ENCODE measurements at regions not wholly inside any gene's neighbourhood (a gene's known extent, or its start where the extent isn't known, plus 50 kb on each side); places are given as distances from the start of the nearest gene placed in this dataset.

DNA sequence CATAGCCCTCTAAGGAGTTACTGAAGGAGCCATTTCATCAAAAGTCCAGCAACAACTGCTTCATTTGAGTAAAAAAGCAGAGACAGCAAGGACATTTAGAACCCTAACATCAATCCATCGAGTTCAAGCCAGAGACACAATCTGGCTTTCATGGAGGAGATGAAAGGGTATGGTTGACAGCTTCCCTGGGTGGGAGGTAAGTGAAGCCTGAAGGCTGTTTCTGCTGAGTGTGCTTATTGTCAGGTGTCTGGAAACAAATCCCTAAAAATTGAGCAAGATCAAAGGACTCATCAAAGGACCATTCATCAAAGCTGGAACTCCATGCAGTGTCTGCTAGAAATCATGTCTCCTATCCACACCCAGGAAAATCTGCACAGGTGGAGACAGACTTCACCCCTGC, 104.4 kb upstream of the CCDC196 start:
- no peak for DNase-seq

DNA sequence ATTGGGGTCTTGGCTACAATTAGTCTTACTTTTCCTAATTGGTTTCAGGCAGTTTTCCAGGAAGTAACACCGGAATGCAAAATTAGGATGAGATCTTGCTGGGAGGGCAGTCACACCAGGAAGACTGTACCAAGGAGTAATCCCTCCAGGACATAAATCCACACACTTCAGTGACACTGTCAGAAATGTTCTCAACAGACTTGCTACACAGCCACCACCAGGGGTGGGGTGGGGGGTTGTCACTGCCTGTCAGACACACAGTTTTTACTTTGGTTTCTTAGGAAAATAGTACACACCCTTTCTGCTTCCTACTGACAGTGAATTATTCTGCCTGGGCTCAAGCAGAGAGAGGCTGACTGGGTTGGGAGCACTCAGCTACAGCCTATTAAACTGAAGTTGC, 102.9 kb upstream of the CCDC196 start:
- no peak for DNase-seq

DNA sequence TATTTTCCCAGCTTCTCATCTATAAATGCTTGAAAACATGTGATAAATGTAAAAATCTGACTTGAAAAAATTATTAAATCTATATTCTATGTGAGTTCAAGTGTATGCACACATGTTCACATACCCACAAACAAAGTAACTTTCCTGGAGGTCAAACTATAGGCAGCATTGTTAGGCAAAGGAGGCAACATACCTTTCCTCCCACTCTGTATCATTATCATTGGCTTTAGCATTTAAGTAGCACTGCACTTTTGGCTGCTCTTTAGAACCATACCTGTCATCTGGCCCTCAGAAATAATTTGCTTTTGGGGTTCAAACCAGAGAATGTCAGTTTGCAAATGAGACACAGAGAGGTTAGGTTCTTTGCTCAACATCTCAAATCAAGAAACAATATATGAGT, 102.4 kb upstream of the CCDC196 start:
- no peak for DNase-seq

DNA sequence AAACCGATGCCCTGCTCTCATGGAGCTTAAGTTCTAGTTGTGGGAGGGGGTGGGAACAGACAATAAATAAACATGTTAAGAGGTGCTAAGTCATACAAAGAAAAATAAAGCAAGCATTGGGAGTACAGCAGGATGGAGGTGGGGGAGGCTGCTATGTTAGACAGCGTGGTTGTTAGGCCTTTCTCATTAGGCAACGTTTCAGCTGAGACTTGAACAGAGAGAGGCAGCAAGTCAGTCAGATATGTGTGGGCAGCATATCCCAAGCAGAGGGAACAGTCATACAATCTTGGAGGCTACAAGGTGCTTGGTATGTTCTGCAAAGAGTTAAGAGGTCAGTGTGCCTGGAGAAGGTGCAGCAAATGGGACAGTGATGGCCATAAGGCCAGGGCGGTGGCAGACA, 97.7 kb upstream of the CCDC196 start:
- DNase-seq: no peak

DNA sequence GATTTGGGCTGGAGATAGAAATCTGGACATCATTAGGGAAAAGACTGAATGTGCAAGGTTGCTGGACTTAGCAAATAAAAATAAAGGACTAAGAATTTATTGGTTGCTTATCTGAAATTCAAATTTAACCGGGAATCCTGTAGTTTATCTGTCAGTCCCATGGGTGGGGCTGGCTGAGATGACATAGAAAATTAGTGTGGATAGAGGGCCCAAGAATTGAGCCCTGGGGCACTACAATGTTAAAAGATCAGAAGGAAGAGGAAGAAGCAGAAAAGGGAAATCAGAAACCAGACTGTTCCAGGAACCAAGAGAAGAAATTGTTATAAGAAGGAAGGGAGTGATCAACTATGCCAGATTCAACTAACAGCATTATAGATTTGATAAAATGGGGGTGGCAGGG, 96.7 kb upstream of the CCDC196 start:
- DNase-seq: no peak

DNA sequence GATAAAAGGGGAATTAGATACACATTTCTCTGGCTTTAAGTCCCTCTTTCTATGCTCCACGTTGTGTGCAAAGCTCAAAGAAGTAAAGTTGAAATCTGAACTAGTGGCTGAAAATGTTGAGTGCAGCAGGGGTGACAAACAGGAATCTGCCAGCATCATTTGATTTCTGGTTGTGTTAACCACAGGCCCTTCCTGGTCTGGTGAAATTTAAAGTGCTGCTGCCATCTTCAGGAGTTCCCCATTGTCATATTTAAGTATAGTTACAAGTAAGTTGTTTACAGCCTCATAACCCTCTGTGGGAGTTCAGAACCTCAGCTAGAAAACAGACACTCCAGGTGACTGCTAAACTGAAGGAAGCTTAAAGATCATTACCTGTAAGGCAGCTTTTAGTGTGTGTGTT, 90.9 kb upstream of the CCDC196 start:
- peak; percentile 31 for DNase-seq

DNA sequence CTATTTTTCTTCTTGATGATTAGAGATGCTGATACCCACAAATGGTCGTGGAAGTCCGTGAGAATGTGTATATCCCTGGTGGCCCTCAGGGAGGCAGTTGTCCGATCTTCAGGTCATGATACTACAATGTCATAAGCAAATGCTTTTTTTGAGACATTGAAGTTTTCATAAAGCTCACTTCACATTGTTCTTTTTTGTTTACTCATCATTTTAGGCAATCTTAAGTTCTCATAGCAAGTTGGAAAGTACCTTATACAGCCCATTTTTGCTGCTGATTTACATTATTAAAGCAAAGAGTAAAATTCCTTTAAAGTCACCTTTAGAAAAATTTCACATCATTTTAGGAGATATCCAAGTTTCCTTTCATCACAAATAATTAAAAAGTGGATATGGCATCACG, 90.0 kb upstream of the CCDC196 start:
- no peak for DNase-seq

DNA sequence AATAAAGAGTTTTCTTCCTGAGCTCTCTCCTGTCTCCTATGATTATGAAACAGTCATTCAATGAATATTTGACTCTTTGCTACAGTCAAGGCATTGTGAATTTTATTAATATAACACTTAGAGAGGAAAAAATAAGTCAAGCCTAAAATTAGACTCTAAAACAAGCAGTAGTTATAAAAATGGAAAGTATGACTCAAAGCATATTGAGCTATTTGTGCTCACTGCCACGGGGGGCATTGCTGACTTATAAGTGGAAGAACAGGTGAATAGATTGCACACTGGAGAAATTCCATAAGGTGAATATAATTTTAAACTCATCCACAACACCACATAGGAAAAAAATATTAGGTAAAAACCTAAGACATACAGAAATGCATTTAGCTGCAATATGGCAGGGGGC, 87.7 kb upstream of the CCDC196 start:
- no peak for DNase-seq

DNA sequence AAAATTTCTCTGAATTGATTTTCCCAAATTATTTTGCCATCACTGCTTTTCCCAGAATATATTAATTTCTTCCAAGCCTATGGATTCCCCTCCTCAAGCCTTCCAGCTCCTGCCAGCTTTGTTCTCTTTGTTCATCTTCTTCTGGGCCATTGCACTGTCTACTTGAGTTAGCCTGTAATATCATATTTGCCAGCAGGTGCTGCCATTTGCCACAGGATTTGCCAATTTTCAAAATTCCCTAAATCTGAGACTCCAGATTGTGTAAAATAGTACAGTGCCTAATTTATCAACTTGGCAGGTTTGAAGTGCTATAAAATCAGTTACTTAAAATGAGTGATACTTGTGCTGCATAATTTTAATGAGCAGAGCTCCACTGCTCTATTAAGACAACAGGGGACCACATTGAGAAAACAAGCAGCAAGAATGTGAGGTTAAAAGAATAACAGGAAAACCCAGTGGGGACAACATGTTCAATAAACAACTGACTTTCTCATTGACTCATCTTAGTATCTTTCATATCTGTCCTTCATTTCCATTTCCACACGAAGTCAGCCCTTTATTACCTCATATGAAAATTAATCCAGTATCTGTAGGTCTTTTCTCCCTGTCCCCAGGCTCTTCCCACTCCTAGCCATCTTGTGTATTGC, 84.6 kb upstream of the CCDC196 start:
- no peak for DNase-seq

DNA sequence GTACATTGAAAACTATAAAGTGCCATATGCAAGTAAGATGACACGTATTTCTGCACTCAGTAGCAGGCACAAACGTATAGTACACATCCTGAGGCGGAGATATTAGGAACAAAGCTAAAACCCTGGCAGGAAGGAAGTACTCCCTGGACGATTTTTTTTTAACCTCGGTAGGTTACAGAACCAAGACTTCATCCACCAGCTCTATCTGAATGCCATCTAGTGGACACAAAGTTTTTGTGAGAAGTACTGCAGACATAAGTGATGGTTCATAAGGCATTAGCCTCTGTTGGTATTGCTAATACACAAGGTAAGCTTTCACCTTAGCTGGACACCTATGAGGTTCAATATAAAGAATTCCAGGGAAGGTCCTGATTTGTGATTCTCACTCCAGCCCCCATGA, 83.0 kb upstream of the CCDC196 start:
- DNase-seq: peak; percentile 54

DNA sequence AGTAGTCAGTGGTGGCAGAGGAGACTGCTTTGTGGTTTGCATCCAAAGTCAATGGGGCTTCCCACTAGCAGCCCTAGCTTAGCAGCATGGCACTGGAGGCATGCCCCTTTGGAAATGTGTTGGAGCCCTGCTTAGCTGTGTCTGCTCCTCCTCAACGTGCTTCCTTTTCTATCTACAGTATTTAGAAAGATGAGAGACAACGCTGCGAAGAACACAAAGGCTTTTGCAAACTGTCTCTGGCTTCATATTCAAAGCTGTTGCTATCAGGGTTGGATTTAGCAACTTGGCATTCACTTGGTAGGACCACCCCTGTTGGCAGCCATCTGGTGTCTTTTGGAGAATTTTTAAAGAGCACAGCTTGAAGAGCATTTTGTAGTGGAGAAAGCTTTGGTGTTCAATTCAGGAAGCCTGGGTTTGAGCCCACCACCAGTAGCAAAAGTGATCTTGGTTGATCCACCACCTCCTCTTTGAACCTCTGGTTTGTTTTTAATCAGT, 82.1 kb upstream of the CCDC196 start:
- DNase-seq: no peak

DNA sequence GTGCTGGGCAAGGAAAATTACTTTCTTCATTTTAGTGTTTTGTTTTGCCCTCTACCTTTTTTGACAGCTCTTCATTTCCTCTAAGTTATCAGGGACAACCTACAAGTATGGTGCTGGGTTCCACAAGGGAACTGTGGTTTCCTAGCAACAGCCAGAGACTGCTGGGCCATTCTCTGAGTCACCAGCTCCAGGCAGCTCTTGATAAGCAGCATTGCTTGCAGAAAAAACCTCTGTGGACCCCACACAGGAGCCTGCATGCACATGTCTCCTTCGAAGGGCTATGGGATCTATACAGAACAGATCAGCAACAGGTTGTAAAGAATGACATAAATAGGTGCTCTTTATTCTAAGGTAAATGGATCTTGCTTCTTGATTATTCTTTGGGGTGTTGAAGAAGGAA, 81.0 kb upstream of the CCDC196 start:
- DNase-seq: peak; percentile 24

DNA sequence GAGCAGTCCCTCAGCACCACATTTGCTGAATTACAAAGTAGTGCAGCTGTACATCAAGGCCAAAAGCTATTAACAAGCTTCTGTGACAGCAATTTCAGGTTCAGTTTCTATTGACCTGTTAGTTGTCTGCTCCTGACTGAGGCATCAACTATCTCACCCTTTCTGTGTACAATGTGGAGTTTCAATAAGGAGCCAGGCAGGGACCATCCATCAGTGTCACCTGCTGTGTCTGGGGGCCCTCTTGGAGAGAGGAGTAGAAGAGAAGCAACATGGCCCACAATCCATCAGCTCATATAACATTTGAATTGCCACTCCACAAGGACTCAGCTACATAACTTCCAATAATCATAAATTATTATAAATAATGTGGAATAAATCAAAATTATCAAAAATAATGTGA, 72.3 kb upstream of the CCDC196 start:
- no peak for DNase-seq

DNA sequence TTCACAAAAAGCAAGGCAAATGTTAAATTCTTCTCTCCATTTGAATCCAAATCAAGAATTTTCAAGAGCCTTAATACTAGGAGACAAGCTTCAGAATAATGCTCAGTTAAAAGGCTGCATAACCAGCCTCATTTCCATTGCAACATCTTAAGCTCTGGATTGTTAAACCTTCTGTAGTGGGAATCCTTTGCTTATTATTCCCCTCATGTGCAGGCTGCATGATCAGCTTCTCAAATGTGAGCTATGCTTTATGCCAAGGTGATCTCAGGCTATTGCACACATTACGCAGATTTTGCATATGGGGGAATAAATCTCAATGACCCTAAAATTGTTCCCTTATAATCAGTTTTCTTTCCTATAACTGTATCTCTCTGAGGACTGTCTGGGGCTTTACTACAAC, 71.7 kb upstream of the CCDC196 start:
- no peak for DNase-seq

DNA sequence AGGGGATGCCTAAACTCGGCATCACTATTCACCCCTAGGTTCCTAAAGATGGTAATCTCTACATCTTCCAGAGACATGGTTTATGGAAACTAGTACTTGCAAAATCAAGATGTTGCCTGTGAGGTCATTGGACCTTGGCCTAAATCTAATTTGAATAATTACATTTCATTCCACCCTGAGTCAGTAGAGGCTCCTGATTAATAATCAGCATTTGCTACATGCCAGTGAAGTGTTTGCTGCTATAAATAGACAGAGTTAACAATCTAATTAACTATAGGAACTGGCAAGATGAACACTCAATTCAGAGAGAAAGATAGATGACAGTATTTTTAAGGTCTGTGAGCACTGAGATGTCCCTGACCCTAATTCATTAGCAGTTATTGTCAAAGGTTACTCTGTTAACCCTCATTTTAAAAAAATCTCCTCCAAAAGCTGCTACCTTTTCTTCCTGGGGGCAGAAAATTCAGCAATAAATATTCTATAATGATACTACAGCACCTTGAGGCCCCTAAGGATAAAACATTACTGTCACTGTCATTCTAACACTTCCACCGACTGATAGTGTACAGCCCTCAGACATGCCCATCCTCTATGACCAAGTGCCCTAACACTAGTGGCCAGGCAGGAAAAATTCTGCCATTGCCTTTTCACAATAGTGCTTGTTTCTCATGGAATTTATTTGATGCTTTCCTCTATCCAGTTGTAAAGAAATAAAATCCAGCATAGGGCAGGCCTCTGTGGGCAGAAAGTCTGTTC, 65.7 kb upstream of the CCDC196 start:
- no peak for DNase-seq

DNA sequence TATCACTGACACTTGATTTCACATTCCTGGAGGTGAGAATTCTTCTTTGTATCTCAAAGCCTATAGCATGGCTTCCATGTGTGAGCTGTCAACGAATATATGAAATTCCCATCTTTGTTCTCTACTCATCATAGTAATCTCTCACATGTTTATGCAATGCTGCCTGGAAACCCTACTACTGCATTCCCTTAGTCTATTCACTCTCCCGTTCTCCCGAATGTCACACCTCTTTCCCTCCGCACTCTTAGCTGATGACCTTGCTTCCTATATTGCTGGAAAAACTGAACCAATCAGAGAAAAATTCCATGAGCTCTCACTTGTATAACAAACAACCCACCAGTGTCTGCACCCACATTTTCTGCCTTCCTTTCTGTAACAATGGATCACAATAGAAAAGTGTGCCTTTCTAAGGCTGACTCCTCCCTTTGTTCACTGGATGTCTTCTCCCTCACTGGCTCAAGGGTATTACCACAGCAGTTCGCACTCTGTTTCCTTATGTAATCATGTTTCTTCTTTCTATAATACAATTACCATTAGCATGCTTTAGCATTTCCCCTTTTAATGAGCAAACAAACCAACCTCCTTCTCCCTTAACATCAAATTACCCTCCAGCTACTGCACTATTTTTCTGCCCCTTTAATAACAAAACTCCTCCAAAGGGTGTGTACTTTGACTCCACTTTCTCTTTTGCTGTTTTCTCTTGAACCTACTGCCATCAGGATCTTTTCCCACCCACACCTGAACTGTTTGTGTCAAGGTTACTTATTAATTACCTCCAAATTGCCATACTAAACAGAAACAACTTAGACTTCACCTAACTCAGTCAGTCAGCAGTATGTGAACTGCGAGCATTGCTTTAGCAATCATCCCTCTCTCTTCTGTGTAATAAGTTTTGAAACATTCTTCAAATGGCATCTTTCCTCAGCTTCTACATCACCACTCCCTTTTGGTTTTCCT, 63.9 kb upstream of the CCDC196 start:
- no peak for DNase-seq

DNA sequence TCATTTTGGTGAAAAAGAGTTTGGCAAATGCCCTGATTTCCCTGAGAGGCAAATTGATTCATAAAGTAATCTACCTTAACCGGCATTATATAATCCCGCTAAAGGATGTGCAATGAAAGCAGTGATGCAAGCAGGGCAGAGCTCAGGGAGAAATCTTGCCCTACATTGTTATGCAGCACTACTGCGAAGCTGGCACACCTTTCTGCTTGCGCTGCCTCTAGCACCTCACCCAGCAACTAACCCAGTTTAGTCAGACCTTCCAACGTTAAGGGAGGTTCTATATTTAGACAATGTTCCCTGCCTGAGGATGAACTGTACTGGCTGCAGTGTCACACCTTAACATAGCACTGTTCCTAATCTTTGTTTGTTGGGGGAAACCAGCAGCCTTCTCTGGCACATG, 60.8 kb upstream of the CCDC196 start:
- no peak for DNase-seq

DNA sequence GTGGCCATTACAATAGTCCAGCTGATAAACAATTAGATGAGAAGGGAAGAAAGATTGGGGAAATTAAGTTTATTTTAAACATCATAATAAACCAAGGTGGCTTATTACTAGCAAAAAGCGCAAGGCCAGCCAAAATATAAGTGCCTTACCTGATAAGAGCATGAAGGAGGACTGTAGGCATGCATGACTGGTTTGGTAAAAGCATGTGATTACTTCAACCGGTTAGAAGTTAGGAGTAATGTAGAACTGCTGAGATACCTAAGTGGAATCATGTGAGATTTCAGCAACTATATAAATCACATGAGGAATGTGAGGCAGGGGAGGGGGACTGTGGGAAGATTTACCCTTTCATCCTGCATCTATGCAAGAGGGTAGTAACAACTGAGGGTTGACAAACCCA, 59.7 kb upstream of the CCDC196 start:
- DNase-seq: no peak

DNA sequence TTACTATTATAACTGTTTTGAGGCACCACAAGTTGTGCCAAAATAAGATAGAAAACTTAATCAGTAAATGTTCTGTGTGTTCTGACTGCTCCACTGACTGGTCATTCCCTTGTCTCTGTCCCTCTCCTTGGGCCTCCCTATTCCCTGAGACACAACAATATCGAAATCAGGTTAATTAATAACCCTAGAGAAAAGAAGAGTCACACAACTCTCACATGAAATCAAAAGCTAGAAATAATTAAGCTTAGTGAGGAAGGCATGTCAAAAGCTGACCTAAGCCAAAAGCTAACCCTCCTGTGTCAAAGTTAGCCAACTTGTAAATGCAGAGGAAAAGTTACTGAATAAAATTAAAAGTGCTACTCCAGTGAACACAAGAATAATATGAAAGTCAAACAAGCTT, 53.8 kb upstream of the CCDC196 start:
- no peak for DNase-seq

DNA sequence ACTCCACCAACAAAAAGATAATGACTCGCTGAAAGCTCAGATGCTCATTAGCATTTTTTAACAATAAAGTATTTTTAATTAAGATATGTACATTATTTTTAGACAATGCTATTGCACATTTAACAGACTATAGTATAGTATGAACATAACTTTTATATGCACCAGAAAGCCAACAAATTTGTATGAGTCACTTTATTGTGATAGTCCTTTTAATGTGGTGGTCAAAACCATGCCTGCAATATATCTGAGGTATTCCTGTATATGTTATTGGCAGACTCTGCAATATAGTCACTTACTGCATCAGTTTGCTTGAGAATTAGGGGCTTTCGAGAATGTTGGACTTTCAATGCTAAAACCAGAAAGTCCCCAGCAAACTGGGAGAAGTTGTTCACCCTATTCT, 51.7 kb upstream of the CCDC196 start:
- DNase-seq: no peak

DNA sequence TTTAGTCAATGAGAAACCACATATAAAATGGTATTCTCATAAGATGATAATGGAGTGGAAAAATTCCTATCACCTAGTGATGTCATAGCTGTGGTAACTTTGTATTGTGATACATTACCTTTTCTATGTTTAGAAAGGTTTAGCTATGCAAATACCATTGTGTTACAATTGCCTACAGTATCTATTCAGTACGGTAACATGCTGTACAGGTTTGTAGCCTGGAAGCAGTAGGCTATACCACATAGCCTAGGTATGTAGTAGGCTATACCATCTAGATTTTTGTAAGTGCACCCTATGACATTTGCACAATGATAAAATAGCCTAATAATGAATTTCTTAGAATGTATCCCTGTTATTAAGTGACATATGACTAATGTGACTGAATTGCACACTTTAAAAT, 50.5 kb upstream of the CCDC196 start:
- no peak for DNase-seq
